ENCODE measurements at regions not wholly inside any gene's neighbourhood (a gene's known extent, or its start where the extent isn't known, plus 50 kb on each side); places are given as distances from the start of the nearest gene placed in this dataset.
A peak's percentile ranks its signal among the peaks of the same experiment; 100 is the strongest.

- no peak for TF ChIP-seq GATA2 (IDR thresholded peaks at IDR 0.05; ENCODE audit: low read depth, low read length)
- no peak for TF ChIP-seq GATA3 (IDR thresholded peaks at IDR 0.05; ENCODE audit: low read depth, low read length)
Measured at GRCh38 chr6:168131464-168132415, 52.7 kb upstream of the FRMD1 start.

- TF ChIP-seq GATA3 (IDR thresholded peaks at IDR 0.05; ENCODE audit: low read depth, low read length) (no peak), GATA2 (IDR thresholded peaks at IDR 0.05; ENCODE audit: low read depth, low read length) (0 out of 2 replicates have a peak, but pooled peaks have one; percentile 10)
Measured at GRCh38 chr6:168130697-168131371, 51.8 kb upstream of the FRMD1 start.

GRCh38 chr6:168130168-168130696 lies 51.2 kb upstream of the FRMD1 start:
- TF ChIP-seq GATA2 (IDR thresholded peaks at IDR 0.05; ENCODE audit: low read depth, low read length) (no peak), GATA3 (IDR thresholded peaks at IDR 0.05; ENCODE audit: low read depth, low read length) (no peak)

- no peak for TF ChIP-seq GATA2 (IDR thresholded peaks at IDR 0.05; ENCODE audit: low read depth, low read length)
- TF ChIP-seq GATA3 (IDR thresholded peaks at IDR 0.05; ENCODE audit: low read depth, low read length), result no peak
Measured at GRCh38 chr6:168129292-168130167, 50.5 kb upstream of the FRMD1 start.

GRCh38 chr6:168128631-168129291 lies 49.7 kb upstream of the FRMD1 start:
- TF ChIP-seq GATA3 (IDR thresholded peaks at IDR 0.05; ENCODE audit: low read depth, low read length), result no peak

Measured in SH-SY5Y (cell line).